OCI-LY3 (cell line): ENCODE measurements at regions not wholly inside any gene's neighbourhood (a gene's known extent, or its start where the extent isn't known, plus 50 kb on each side); places are given as distances from the start of the nearest gene placed in this dataset.

ENCODE experiments used
- EZH2phosphoT487 ChIP-seq: fragments of 200-600 bp; shearing (Covaris generic); IDR thresholded peaks from 2 replicates; pipeline ENCODE4 v1.6.1; 2018; ENCODE audit warnings: antibody characterized with exemption, mixed run types, low read depth
- TF ChIP-seq, protein P1 (sequence below): fragments of 200-600, 300-600 bp; sonication (generic); IDR thresholded peaks from 2 replicates; pipeline ENCODE4 v1.5.1; 2014; ENCODE audit warnings: antibody characterized with exemption, low read length, low read depth

DNA sequence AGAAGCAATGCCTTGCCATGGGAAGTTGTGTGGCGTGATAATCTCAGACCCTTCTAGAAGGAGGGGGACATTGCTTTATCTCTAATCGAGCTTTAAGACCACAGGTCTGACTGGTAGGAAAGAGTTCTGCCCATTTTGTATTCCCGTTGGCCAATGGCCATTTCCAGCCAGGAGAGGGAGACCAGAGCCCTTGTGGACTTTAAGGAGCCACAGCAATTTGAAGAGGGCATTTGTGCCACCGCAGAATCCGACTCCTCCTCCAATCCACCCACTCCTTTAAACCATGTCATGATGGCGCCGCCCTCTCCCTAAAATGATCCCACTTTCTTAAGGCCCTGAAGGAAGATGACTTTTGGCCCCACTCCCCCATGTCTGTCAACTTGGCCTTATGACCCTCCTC is 560.5 kb upstream of the ADAMTS16 start:
- TF ChIP-seq, protein P1, sequence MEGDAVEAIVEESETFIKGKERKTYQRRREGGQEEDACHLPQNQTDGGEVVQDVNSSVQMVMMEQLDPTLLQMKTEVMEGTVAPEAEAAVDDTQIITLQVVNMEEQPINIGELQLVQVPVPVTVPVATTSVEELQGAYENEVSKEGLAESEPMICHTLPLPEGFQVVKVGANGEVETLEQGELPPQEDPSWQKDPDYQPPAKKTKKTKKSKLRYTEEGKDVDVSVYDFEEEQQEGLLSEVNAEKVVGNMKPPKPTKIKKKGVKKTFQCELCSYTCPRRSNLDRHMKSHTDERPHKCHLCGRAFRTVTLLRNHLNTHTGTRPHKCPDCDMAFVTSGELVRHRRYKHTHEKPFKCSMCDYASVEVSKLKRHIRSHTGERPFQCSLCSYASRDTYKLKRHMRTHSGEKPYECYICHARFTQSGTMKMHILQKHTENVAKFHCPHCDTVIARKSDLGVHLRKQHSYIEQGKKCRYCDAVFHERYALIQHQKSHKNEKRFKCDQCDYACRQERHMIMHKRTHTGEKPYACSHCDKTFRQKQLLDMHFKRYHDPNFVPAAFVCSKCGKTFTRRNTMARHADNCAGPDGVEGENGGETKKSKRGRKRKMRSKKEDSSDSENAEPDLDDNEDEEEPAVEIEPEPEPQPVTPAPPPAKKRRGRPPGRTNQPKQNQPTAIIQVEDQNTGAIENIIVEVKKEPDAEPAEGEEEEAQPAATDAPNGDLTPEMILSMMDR: no peak
- no peak for TF ChIP-seq EZH2phosphoT487
